HEK293 (cell line): ENCODE measurements at regions not wholly inside any gene's neighbourhood (a gene's known extent, or its start where the extent isn't known, plus 50 kb on each side); places are given as distances from the start of the nearest gene placed in this dataset.

Experiments
- CTCF ChIA-PET: fragments of 350-600 bp; formaldehyde crosslinking; extraction: SDS; loops from one replicate; lab custom pipeline; 2021; ENCODE audit warnings: antibody characterized with exemption; lab: Yijun Ruan, JAX
- POLR2A ChIA-PET: fragments of 300-600 bp; formaldehyde crosslinking; extraction: SDS; loops from one replicate; lab custom pipeline; 2020; ENCODE audit warnings: antibody characterized with exemption, inconsistent platforms; lab: Yijun Ruan, JAX
- H3K27ac ChIP-seq: fragments of 200-500 bp; sonication (Bioruptor generic); 2 replicates; pipeline ENCODE4 v1.5.1; 2014; ENCODE audit warnings: low read depth, low read length, control low read depth, inconsistent platforms; ENCODE audit errors: extremely low read depth
- H3K36me3 ChIP-seq, 2 experiments: fragments of 200-500 bp in 1 of 2; sonication (Bioruptor generic) in 1 of 2; 1 replicate in 1 of 2; 2 replicates in 1 of 2; pipeline ENCODE4 v1.5.1; 2014 to 2017; ENCODE audit warnings: inconsistent platforms in 2 of 2, low read length in 2 of 2; ENCODE audit not compliant: control insufficient read depth in 2 of 2, insufficient read depth in 1 of 2
- H3K4me1 ChIP-seq: fragments of 200-500 bp; sonication (Bioruptor generic); 2 replicates; pipeline ENCODE4 v1.5.1; 2014; ENCODE audit warnings: mild to moderate bottlenecking, low read length, inconsistent platforms; ENCODE audit not compliant: control insufficient read depth, insufficient read depth
- H3K4me3 ChIP-seq: 2 replicates; pipeline ENCODE4 v1.5.1; 2011; ENCODE audit warnings: low read depth, mild to moderate bottlenecking, control low read depth, low read length, moderate library complexity
- H3K9me3 ChIP-seq: fragments of 200-500 bp; sonication (Bioruptor generic); 2 replicates; pipeline ENCODE4 v1.5.1; 2014; ENCODE audit warnings: low read depth, low read length, inconsistent platforms; ENCODE audit not compliant: control insufficient read depth, insufficient read depth
- BCL11A ChIP-seq: fragments of 450-650 bp; formaldehyde crosslinking; IDR thresholded peaks from 2 replicates; pipeline ENCODE4 v1.5.1; 2016; ENCODE audit warnings: low read depth, missing biosample characterization, missing genetic modification characterization
- KLF10 ChIP-seq: fragments of 450-650 bp; IDR thresholded peaks from 2 replicates; pipeline ENCODE4 v1.5.1; 2018; ENCODE audit warnings: missing biosample characterization, mild to moderate bottlenecking, missing genetic modification characterization
- PRDM2 ChIP-seq: fragments of 450-650 bp; formaldehyde crosslinking; IDR thresholded peaks from 2 replicates; pipeline ENCODE4 v1.5.1; 2016; ENCODE audit warnings: missing biosample characterization, missing genetic modification characterization, borderline replicate concordance
- PRDM6 ChIP-seq: fragments of 450-650 bp; formaldehyde crosslinking; IDR thresholded peaks from 2 replicates; pipeline ENCODE4 v1.5.1; 2017; ENCODE audit warnings: missing biosample characterization, missing genetic modification characterization
- TRIM28 ChIP-seq: IDR thresholded peaks from 2 replicates; pipeline ENCODE4 v1.6.1; 2011; ENCODE audit warnings: low read length, control low read depth, borderline replicate concordance
- ZBTB8A ChIP-seq: fragments of 450-650 bp; formaldehyde crosslinking; IDR thresholded peaks from 2 replicates; pipeline ENCODE4 v1.5.1; 2016; ENCODE audit warnings: missing biosample characterization, missing genetic modification characterization
- ZEB2 ChIP-seq: fragments of 450-650 bp; formaldehyde crosslinking; IDR thresholded peaks from 2 replicates; pipeline ENCODE4 v1.5.1; 2016; ENCODE audit warnings: missing biosample characterization, missing genetic modification characterization
- ZNF202 ChIP-seq: fragments of 450-650 bp; formaldehyde crosslinking; IDR thresholded peaks from 2 replicates; pipeline ENCODE4 v1.5.1; 2016; ENCODE audit warnings: missing biosample characterization, missing genetic modification characterization, borderline replicate concordance
- ZNF23 ChIP-seq: fragments of 450-650 bp; formaldehyde crosslinking; IDR thresholded peaks from 2 replicates; pipeline ENCODE4 v1.5.1; 2016; ENCODE audit warnings: missing biosample characterization, missing genetic modification characterization, borderline replicate concordance
- ZNF248 ChIP-seq: fragments of 450-650 bp; formaldehyde crosslinking; IDR thresholded peaks from 2 replicates; pipeline ENCODE4 v1.5.1; 2017; ENCODE audit warnings: missing biosample characterization, missing genetic modification characterization
- ZNF362 ChIP-seq: fragments of 450-650 bp; formaldehyde crosslinking; IDR thresholded peaks from 2 replicates; pipeline ENCODE4 v1.5.1; 2016; ENCODE audit warnings: missing biosample characterization, missing genetic modification characterization
- ZNF433 ChIP-seq: fragments of 450-650 bp; formaldehyde crosslinking; IDR thresholded peaks from 2 replicates; pipeline ENCODE4 v1.5.1; 2016; ENCODE audit warnings: missing biosample characterization, missing genetic modification characterization, low read depth
- ZNF513 ChIP-seq: fragments of 450-650 bp; IDR thresholded peaks from 2 replicates; pipeline ENCODE4 v1.5.1; 2018; ENCODE audit warnings: missing biosample characterization, missing genetic modification characterization
- ZNF610 ChIP-seq: fragments of 450-650 bp; formaldehyde crosslinking; IDR thresholded peaks from 2 replicates; pipeline ENCODE4 v1.5.1; 2016; ENCODE audit warnings: missing biosample characterization, missing genetic modification characterization, borderline replicate concordance
- ZNF623 ChIP-seq: fragments of 450-650 bp; formaldehyde crosslinking; IDR thresholded peaks from 2 replicates; pipeline ENCODE4 v1.5.1; 2016; ENCODE audit warnings: missing biosample characterization, missing genetic modification characterization
- ZNF707 ChIP-seq: fragments of 450-650 bp; formaldehyde crosslinking; IDR thresholded peaks from 2 replicates; pipeline ENCODE4 v1.5.1; 2016; ENCODE audit warnings: missing biosample characterization, missing genetic modification characterization
- ZSCAN16 ChIP-seq: fragments of 450-650 bp; formaldehyde crosslinking; IDR thresholded peaks from 2 replicates; pipeline ENCODE4 v1.5.1; 2016; ENCODE audit warnings: missing biosample characterization, missing genetic modification characterization
- TF ChIP-seq, protein P1 (sequence below): fragments of 450-650 bp; formaldehyde crosslinking; IDR thresholded peaks from 2 replicates; pipeline ENCODE4 v1.5.1; 2016; ENCODE audit warnings: missing biosample characterization, missing genetic modification characterization
- TF ChIP-seq, protein P2 (sequence below): fragments of 450-650 bp; formaldehyde crosslinking; IDR thresholded peaks from 2 replicates; pipeline ENCODE4 v1.5.1; 2016; ENCODE audit warnings: missing biosample characterization, missing genetic modification characterization

- H3K27ac ChIP-seq, result no peak overlapping the region
- no peak overlapping the region for H3K4me3 ChIP-seq
- H3K36me3 ChIP-seq, result no peaks in the 10 kb centered on the region
- POLR2A ChIA-PET, result no interaction called here
- no peaks in the 10 kb centered on the region for H3K4me1 ChIP-seq
- CTCF ChIA-PET, result no interaction called here
- TF ChIP-seq ZNF248 (tag by site-specific recombination) (no peak), BCL11A (tag by site-specific recombination) (no peak)
- no peaks in the 10 kb centered on the region for H3K9me3 ChIP-seq
Measured at GRCh38 chr15:38017721-38018120, 83.3 kb downstream of the TMCO5A start.

DNA sequence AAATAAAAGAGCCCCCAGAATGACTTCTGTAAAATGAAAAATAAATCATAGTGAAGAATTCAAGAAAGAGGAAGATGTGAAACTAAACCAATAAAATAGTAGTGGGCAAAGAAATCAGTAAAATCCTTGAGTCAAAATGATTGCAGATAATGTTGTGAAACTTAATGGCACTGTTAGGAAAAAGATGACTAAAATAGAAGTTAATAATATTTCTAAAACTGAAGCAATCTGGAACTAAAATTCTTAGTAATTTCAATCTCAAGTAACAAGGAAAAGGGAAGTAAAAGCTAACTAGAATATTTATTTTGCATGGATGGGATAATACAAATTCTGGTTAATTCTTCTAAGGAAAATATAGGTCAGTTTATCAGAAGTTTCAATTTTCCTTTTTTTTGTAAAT lies 84.6 kb downstream of the TMCO5A start:
- H3K4me3 ChIP-seq, result no peak overlapping the region
- POLR2A ChIA-PET, result no interaction called here
- CTCF ChIA-PET, result no interaction called here

More for the DNA sequence above, 84.6 kb downstream of the TMCO5A start:
- H3K4me1 ChIP-seq, result no peaks in the 10 kb centered on the region
- no peaks in the 10 kb centered on the region for H3K36me3 ChIP-seq
- no peaks in the 10 kb centered on the region for H3K9me3 ChIP-seq
- H3K27ac ChIP-seq, result no peak overlapping the region
- TF ChIP-seq KLF10 (tag by site-specific recombination), result no peak
- TF ChIP-seq TRIM28, result no peak
- TF ChIP-seq ZNF248 (tag by site-specific recombination), result no peak
- no peak for TF ChIP-seq ZSCAN16 (tag by site-specific recombination)
- TF ChIP-seq ZNF362, result no peak
- no peak for TF ChIP-seq ZNF433 (tag by site-specific recombination)
- TF ChIP-seq, protein P1, sequence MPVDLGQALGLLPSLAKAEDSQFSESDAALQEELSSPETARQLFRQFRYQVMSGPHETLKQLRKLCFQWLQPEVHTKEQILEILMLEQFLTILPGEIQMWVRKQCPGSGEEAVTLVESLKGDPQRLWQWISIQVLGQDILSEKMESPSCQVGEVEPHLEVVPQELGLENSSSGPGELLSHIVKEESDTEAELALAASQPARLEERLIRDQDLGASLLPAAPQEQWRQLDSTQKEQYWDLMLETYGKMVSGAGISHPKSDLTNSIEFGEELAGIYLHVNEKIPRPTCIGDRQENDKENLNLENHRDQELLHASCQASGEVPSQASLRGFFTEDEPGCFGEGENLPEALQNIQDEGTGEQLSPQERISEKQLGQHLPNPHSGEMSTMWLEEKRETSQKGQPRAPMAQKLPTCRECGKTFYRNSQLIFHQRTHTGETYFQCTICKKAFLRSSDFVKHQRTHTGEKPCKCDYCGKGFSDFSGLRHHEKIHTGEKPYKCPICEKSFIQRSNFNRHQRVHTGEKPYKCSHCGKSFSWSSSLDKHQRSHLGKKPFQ (tag by site-specific recombination), result no peak
- TF ChIP-seq ZNF707 (tag by site-specific recombination), result no peak
- no peak for TF ChIP-seq ZBTB8A (tag by site-specific recombination)
- TF ChIP-seq ZNF202 (tag by site-specific recombination), result no peak
- TF ChIP-seq ZNF610, result no peak
- TF ChIP-seq, protein P2, sequence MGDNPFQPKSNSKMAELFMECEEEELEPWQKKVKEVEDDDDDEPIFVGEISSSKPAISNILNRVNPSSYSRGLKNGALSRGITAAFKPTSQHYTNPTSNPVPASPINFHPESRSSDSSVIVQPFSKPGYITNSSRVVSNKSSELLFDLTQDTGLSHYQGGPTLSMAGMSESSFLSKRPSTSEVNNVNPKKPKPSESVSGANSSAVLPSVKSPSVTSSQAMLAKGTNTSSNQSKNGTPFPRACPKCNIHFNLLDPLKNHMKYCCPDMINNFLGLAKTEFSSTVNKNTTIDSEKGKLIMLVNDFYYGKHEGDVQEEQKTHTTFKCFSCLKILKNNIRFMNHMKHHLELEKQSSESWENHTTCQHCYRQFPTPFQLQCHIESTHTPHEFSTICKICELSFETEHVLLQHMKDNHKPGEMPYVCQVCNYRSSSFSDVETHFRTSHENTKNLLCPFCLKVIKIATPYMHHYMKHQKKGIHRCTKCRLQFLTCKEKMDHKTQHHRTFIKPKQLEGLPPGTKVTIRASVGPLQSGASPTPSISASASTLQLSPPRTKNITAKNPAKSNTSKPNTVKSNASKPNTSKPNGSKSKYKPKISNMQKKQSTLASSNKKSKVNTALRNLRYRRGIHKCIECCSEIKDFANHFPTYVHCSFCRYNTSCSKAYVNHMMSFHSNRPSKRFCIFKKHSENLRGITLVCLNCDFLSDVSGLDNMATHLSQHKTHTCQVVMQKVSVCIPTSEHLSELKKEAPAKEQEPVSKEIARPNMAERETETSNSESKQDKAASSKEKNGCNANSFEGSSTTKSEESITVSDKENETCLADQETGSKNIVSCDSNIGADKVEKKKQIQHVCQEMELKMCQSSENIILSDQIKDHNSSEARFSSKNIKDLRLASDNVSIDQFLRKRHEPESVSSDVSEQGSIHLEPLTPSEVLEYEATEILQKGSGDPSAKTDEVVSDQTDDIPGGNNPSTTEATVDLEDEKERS, result no peak
- no peak for TF ChIP-seq PRDM6 (tag by site-specific recombination)
- no peak for TF ChIP-seq ZNF623
- TF ChIP-seq ZNF513 (tag by site-specific recombination), result no peak
- TF ChIP-seq ZEB2 (tag by site-specific recombination), result no peak
- no peak for TF ChIP-seq PRDM2 (tag by site-specific recombination)
- TF ChIP-seq ZNF23 (tag by site-specific recombination), result no peak
